Cardiac septum (tissue), 1 donor: ENCODE measurements at regions not wholly inside any gene's neighbourhood (a gene's known extent, or its start where the extent isn't known, plus 50 kb on each side); places are given as distances from the start of the nearest gene placed in this dataset.
"Not testable (repeated sequence)": the region's sequence is repeated elsewhere in the genome, so short reads cannot be mapped to it uniquely, and the experiment has no call there.

Experiments used
- DNase-seq: peaks from one replicate; pipeline ENCODE4 v3.0.0-alpha.2; 2020; ENCODE audit warnings: low spot score
- intact Hi-C: fragments of 100-400 bp; cut with DNase I; formaldehyde crosslinking; loops from one replicate; pipeline ENCODE4 v1.14.0; 2022
- donor health status: DM: no; HTN: no; CAD: no.

DNA sequence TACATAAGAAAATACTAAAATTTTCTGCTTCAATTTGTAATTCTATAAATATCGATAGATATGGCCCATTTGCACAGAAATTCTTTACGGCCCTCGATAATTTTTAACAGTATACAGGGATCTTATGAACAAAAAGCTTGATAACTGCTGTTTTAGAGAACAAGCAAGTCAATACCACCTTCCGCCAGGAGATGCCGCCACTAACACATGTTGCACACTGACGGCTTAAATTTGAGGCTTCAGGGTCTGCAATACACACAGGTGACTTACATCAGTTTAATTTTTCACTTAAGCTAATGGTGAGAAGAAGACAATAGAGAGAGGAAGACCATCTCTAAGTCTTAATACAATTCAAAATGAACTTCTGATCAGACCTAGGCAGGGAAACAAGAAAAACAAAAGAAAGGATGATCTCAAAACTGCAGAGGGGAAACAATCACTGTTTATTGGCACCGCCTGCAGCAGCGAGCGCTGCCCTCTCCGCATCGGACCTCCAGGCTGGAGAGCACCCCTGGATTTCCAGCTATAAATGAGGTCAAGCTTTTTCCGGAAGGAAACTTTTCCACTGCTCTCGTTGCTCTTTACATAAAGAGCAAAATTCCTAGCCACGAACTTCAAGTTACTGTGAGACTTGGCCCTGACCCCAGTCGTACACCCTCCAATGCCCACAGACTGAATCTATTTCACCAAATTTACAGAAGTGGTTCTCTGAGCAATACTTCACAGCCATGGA lies 53.9 kb downstream of the OTOR start:
- intact Hi-C loops: no loop called here
- no peak for DNase-seq

DNA sequence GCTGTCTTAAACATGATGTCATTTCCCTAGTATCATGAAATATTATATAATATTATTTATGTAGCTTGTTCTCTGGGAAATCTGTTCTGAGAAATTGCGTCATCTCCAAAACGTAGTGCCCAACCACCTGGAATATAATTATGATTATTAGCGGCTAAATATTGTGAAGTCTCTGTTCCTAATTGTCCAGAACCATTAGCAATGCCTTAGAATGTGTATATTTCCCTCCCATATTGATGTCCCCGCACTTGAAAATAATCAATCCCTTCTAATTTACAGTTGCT lies 54.4 kb downstream of the OTOR start:
- intact Hi-C loops: no loop called here
- no peak for DNase-seq

DNA sequence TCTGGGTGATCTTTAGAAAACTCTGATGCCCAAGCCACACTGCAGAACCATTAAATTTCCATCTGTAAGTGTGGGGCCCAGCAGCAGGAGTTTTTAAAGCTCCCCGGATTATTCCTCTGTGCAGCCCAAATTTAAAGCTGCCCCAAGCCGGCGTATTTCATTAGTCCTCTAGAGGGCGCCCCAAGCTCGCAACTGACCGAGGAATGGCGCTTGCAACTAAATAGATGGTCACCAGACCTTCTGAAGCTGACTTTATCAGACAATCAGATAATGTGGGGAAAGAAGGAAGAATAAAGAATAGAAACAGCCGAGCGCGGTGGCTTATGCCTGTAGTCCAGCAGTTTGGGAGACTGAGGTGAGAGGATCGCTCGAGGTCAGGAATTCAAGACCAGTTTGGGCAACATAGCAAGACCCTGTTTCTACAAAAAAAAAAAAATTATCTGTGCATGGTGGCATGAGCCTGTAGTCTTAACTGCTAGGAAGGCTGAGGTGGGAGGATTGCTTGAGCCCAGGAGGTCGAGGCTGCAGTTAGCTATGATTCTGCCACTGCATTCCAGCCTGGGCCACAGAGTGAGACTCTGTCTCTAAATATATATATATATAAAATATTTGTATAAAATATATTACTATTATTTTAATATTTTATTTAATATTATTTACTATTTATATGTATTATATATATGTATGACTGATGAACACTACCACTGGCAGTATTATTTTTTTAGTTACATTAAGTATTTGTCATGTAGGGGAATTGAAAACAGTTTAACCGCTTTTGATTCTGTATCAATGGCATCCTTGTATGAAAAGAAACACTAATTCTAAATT lies 56.0 kb downstream of the OTOR start:
- intact Hi-C loops: loop anchor here (2.0 kb wide), 1 partner anchor 627 kb away; no protein-coding TSS in a partner anchor
- DNase-seq: no peak

DNA sequence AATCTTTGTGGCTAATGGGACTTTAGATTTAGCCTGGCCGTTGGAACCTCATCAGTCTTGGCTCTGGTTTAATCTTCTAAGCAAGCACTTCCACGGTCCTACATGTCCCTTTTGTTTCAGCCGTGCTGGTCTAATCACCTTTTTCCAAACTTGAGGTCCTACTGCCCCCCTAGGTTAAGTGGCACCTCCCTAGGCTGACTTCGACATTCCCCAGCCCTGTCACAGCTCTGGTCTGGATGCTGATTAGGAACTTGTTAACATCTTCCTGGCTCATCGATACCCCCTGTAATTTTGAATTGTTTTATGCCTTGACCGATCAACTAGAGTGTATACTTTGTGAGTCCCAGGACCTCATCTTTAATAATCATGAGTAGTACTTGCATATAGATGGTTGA lies 56.6 kb downstream of the OTOR start:
- intact Hi-C loops: loop anchor here (2.0 kb wide), 1 partner anchor 626 kb away; no protein-coding TSS in a partner anchor
- no peak for DNase-seq

DNA sequence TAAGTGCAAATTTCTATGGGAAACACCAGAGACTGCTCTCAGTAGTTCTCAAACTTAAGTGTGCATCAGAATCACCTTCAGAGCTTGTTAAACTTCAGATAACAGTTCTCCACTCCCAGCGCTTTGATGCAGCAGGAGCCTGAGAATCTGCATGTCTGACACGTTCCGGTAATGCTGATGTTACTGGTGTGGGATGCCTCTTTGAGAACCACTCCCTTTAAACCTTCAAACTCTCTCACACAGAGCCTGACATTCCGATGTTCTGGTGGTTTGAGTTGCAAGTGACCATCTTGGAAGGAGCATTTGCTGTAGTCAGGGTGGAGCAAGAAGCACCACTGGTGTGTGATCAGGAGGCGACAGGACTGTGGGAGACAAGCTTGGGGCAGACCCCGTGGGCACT lies 57.9 kb downstream of the OTOR start:
- intact Hi-C loops: no loop called here
- no peak for DNase-seq

DNA sequence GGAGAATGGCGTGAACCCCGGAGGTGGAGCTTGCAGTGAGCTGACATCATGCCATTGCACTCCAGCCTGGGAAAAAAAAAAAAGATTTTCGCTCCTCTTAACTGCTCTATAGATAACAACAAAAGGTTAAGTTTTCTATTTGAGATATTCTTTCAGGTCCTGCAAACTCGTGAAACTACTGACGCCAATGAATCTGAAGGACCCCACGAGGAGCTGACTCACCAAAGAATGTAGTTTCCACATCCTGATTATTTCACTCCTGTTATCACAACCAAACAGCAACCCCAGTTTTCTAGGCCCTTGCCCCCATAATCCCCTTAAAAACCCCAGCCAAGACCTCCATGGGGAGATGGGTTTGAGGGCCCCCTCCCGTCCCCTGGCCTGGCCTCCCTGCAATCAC lies 58.7 kb downstream of the OTOR start:
- intact Hi-C loops: no loop called here
- DNase-seq: no peak

DNA sequence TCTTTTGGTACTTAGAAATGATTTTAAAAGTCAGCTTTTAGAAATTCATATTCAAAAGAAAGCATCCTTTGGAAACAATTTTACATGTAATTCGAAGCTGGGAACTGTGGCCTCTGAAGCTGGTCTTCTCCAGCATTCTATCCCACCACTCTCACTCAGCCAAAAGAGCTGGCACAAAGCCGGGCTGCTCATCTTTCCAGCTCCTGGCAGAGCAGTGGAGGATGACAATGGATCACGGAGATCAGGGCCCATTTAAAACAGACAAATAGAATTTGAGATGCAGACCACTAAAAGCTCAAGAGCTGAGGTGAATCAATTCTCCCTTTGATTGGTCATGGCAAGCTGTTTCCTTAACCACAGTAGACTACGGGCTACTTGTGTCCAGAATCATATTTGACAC lies 60.6 kb downstream of the OTOR start:
- no peak for DNase-seq
- intact Hi-C loops: no loop called here

DNA sequence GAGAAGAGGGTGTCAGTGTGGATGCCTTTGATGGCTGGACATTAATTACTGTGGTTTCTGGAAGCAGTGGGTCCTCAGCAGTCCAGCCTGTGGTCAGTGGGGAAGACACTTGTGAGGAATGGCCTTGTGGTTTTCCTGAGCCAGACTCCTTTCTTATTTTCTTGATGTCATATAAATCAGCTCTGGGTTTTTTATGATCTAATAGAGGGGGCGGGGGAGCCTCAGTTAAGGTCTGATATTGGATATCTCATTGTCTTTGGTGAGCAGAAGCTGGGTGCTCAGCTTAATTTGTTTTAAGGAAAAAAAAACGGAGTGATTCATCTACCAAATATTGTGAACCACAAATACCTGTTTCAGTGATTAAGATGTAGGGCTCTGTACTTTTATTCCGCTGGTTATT lies 62.1 kb downstream of the OTOR start:
- DNase-seq: no peak
- intact Hi-C loops: no loop called here

DNA sequence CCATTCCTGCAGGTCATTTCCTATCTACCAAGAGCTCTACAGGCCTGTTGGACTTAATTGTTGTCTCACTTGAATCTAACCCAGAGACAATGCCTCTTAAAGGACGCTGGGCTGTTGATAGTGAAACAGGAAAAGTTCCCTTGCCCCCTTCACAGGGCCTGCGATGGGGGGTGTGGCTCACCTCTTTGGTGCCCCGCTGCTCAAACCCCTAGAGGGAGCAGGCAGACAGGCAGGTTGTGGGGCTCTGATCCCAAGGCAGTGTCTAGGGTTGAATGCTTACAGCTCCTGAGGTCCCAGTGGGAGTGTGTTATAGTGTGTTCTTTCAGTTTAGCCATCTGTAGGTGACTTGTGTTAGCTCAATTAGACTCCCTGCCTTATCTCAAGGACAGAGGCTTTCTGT lies 68.0 kb downstream of the OTOR start:
- no peak for DNase-seq
- intact Hi-C loops: no loop called here

DNA sequence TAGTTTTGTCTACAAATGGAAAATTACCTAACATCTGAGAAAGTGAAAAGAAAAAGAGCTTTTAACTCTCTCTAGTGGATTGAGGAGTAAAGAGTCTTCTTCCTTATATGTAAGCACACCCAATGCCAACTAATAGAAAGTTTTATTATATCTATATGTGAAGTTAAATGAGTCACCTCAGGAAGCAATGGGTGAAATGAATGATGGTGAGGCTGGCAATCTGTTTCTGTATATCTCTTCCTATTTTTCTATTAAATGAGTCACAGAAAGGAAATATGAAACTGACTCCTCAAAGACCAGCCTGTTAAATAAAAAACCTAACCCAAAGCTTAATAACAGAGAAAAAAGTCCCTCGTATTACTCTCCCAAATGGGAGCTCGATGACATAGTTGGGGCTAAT lies 71.3 kb downstream of the OTOR start:
- DNase-seq: no peak
- intact Hi-C loops: no loop called here

DNA sequence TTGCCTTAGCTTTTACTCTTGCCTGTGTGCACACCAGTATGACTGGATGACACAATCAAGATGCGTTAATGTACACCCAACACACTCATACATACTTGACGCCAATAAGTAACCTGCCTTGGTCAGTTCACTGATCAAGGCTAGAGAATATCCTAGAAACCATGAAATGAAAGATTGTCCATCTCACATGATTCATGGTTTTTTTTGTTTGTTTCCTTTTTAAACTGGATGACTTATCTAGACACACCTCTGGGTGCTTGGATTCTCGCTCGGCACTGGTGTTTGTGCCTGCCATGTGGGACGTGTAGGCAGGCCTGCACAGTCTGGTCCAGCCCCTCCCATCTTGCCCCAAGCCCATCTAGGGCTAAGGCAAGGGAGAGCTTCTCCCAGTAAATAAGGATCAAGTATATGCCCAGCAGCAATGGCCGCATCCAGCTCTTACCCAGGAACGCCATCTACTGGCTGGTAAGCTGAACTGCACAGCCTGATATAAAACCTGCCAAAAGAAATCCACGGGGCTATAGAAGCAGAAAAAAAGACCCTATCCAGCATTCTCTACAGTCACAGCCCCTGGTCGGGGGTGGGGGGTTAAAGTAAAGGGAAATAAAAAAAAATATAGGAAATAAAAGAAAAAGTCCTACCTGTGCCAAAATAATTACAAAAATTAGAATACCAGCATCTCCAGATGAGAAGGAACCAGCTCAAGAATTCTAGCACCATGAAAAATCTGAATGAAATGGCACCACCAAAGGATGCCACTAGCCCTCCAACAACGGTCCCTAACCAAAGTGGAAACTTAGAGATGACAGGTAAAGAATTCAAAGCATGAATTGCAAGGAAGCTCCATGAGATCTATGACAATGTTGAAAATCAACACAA lies 73.3 kb downstream of the OTOR start:
- DNase-seq: no peak
- intact Hi-C loops: no loop called here

DNA sequence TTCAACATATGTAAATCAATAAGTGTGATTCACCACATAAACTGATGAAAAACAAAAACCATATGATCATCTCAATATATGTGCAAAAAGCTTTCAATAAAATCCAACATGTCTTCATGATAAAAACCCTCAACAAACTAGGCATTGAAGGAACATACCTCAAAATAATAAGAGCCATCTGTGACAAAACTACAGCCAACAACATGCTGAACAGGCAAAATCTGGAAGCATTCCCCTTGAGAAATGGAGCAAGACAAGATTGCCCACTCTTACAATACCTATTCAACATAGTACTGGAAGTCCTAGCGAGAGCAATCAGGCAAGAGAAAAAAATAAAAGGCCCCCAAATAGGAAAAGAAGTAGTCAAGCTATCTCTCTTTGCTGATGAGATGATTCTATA lies 76.5 kb downstream of the OTOR start:
- intact Hi-C loops: no loop called here
- no peak for DNase-seq

DNA sequence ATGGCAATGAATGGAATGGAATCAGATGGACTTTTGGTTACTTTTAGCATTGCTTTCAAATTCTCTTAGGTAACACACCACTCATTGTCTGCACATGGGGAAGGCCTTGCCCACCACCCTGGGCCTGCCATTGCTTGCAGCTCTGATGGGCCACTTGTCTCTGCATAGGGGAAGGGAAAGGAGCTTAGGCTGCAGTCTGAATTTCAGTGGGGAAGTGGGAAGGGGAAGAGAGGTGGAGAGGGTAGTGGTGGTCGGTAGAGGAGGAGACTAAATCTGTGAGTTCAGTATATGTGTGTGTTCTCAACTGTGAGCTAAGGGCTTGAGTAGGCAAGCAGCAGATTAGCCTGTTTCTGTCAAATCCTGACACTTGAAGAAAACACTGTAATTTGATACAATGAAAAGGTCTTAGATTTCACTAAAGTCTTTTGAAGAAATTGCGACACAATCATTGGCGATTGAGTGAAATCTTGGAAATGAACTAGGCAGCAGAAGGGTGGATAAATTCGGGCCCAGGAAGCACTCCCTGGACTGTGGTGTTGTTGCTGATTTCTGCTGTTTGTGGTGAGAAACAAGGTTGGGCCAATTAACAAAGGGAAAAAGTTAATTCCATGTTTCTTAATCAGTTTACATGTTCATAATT lies 80.6 kb downstream of the OTOR start:
- DNase-seq: no peak
- intact Hi-C loops: no loop called here

DNA sequence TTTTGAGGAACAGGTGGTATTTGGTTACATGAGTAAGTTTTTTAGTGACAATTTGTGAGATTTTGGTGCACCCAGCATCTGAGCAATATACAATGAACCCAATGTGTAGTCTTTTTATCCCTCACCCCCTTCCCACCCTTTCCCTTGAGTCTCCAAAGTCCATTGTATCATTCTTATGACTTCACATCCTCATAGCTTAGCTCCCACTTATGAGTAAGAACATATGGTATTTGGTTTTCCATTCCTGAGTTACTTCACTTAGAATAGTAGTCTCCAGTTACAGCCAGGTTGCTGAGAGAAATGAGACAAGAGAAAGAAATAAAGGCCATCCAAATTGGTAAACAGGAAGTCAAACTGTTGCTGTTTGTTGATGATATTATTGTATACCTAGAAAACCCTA lies 87.5 kb downstream of the OTOR start:
- intact Hi-C loops, DNase-seq: not testable (repeated sequence)

DNA sequence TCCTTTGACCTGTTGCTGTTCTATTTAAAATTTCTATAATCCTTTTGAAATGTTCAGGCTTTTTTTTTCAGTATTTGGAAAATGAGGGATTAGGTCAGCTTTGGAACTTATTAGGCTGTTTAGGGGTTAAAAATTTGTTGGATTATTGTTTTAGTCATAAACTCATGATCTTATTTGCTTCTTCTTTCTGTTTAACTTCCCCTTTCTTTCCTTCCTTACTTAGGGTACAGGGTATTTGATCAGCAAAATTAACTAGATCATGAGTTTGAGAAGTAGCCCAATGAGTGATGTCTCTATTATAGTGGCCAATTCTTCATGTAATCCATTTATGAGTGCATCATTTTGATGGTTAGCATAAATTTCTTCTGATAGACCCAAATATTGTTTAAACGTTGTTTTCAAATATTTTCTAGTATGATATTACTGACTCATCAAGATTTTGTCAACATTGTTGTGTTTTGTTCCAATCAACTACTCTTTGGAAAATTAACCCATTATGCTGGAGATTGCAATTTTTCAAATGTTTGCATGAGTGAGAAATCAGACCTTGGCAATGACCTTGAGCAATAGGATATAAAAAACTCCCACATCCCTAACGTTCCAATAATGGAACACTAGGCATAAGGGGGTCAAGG lies 94.4 kb downstream of the OTOR start:
- intact Hi-C loops: no loop called here

DNA sequence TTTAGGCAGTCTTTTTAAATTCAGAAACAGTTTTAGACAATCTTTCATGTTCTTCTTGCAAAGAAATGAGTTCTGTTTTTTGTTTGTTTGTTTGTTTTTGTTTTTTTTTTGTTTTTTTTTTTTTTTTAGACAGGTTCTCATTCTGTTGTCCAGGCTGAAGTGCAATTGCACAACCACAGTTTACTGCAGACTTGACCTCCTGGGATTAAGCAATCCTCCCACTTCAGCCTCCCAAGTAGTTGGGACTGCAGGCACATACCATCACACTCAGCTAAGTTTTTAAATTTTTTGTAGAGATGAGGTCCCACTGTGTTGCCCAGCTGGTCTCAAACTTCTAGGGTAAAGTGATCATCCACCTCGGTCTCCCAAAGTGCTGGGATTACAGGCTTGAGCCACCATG lies 96.2 kb downstream of the OTOR start:
- intact Hi-C loops: no loop called here
- no peak for DNase-seq

More for the DNA sequence above, 94.4 kb downstream of the OTOR start:
- no peak for DNase-seq

DNA sequence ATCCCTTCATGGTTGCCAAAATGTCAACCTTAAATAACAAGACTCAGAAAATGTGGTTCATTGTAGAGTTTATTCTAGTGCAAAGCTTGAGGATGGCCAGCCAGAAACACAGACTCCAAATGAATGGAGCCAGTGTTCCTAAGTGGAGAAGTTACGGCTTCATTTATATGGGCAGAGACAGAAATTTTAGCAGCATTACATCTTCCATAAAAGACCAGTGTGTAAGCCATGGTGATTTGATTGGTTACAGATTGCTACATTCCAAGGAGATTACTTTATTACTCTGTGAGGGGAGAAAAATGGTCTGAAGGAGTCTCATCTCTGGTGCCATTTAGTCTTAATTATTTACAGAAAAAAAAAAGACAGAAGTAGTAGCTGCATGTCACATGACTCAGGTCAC lies 97.8 kb downstream of the OTOR start:
- DNase-seq: no peak
- intact Hi-C loops: no loop called here

DNA sequence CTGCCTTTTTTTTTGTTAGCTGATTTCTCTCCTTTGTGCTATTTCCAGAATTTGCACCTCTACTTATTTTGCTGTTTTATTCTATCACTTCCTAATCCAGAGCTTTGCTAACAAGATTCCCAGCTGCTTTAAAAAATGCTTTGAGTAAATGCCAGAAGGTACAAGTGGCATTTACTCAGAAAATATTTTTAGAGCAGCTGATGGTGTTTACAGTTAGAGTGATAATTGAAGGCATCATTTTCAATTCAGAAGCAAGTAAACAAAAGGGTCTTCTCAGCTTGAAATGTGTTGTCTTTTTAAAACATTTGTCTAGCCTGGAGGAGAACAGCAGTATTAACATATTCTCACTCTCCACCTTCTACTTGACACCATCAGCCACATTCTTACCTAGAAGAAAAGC lies 99.9 kb downstream of the OTOR start:
- intact Hi-C loops: no loop called here
- DNase-seq: no peak

DNA sequence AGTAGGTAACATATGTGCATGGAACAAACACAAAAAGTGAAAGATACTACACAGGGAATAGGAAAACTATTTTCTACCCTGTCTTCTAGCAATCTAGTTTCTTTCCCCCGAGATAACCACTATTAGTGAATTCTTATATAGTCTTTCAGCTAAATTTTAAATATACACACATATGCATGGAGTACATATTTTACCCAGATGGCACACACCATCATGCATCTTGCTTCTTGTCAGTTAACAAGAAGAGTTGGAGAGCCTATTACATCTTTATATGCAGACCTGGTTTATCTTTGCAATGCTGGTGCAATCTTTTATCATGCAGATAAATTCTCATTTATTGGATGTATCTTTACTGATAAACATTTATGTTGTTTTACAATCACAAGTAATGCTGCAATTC lies 100.4 kb downstream of the OTOR start:
- intact Hi-C loops: no loop called here
- DNase-seq: no peak

DNA sequence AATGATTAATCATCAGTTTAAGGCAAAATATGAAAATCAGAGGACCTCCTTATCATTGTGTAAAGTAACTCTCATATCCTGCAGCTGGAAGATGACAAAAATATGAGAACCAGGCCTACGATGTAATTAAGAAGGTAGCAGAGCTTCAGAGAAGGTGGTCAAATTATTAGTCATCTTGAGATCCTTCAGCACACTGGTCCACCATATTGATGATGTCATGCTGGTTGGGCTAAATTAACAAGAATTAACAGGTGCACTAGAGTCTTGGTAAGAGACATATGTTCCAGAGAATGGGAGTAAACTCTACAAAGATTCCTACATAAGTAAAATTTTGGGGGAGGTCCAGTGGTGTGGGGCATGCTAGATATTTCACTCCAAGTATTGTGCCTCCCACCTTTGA lies 112.8 kb downstream of the OTOR start:
- intact Hi-C loops: no loop called here
- no peak for DNase-seq
